ENCODE measurements at regions not wholly inside any gene's neighbourhood (a gene's known extent, or its start where the extent isn't known, plus 50 kb on each side); places are given as distances from the start of the nearest gene placed in this dataset.

- TF ChIP-seq CTCF (conservative IDR thresholded peaks at IDR 0.05; ENCODE audit: low read length) (no peak), EZH2phosphoT487 (IDR thresholded peaks at IDR 0.05; ENCODE audit: borderline replicate concordance, low read depth, low read length) (no peak)
Measured at GRCh38 chr4:24319387-24319786, 265.0 kb downstream of the DHX15 start.
